ENCODE measurements at regions not wholly inside any gene's neighbourhood (a gene's known extent, or its start where the extent isn't known, plus 50 kb on each side); places are given as distances from the start of the nearest gene placed in this dataset.

GRCh38 chr11:134861490-134862104, 449.6 kb upstream of the B3GAT1 start:
- no peak for TF ChIP-seq POLR2A (IDR thresholded peaks at IDR 0.05)
- TF ChIP-seq CTCF (IDR thresholded peaks at IDR 0.05): no peak

Measured in lower leg skin (tissue), 3 donors.